IMR-90 (cell line): ENCODE measurements at regions not wholly inside any gene's neighbourhood (a gene's known extent, or its start where the extent isn't known, plus 50 kb on each side); places are given as distances from the start of the nearest gene placed in this dataset.

Experiments
- ATAC-seq: fragments of 200-7000 bp; cut with Tn5 transposase; 2 replicates; pipeline ENCODE4 v1.9.1; 2020; ENCODE audit warnings: low read depth, mild to moderate bottlenecking, moderate library complexity
- BruUV-seq: library from RNA; stranded (reverse); fragments of 400-500 nt; replicated peaks from 2 replicates; lab custom pipeline; 2021; lab: Mats Ljungman, UMichigan
- CTCF ChIA-PET: fragments of 300-600 bp; formaldehyde crosslinking; extraction: SDS; loops from one replicate; lab custom pipeline; 2021; ENCODE audit warnings: antibody characterized with exemption; lab: Yijun Ruan, JAX
- POLR2A ChIA-PET: fragments of 300-600 bp; sonication (Branson Sonifier 250); formaldehyde crosslinking; loops from one replicate; lab custom pipeline; 2022; ENCODE audit warnings: antibody characterized with exemption; ENCODE audit not compliant: unreplicated experiment; lab: Charles Lee
- DNase-seq: peaks from one replicate; pipeline ENCODE4 v3.0.0; 2013
- H2AFZ ChIP-seq: replicated peaks from 2 replicates; pipeline ENCODE3; 2013; ENCODE audit warnings: low read length, mild to moderate bottlenecking; ENCODE audit not compliant: poor library complexity
- H2AK5ac ChIP-seq: 2 replicates; pipeline ENCODE4 v1.6.1; 2013; ENCODE audit warnings: low read depth, low read length, inconsistent platforms
- H2AK9ac ChIP-seq: replicated peaks from 2 replicates; pipeline ENCODE3; 2013; ENCODE audit warnings: mild to moderate bottlenecking, low read depth, low read length, moderate library complexity; ENCODE audit not compliant: poor library complexity
- H2BK120ac ChIP-seq: 2 replicates; pipeline ENCODE4 v1.6.1; 2013; ENCODE audit warnings: low read depth, low read length, inconsistent platforms
- H2BK15ac ChIP-seq: 3 replicates; pipeline ENCODE4 v1.6.1; 2013; ENCODE audit warnings: low read depth, low read length, inconsistent platforms
- H2BK20ac ChIP-seq: 2 replicates; pipeline ENCODE4 v1.6.1; 2013; ENCODE audit warnings: low read depth, mild to moderate bottlenecking, inconsistent platforms, low read length, moderate library complexity
- H2BK5ac ChIP-seq: 2 replicates; pipeline ENCODE4 v1.6.1; 2013; ENCODE audit warnings: mild to moderate bottlenecking, low read depth, low read length, inconsistent platforms; ENCODE audit not compliant: poor library complexity, severe bottlenecking
- H3K14ac ChIP-seq: replicated peaks from 2 replicates; pipeline ENCODE4 v1.6.1; 2013; ENCODE audit warnings: low read depth, low read length, inconsistent platforms
- H3K18ac ChIP-seq: 2 replicates; pipeline ENCODE4 v1.6.1; 2013; ENCODE audit warnings: low read depth, low read length, control low read depth
- H3K23ac ChIP-seq: 2 replicates; pipeline ENCODE4 v1.6.1; 2013; ENCODE audit warnings: low read depth, low read length, inconsistent platforms
- H3K27ac ChIP-seq: 2 replicates; pipeline ENCODE4 v1.5.1; 2013; ENCODE audit warnings: mild to moderate bottlenecking, control low read depth, low read length; ENCODE audit not compliant: insufficient read depth
- H3K27me3 ChIP-seq: 2 replicates; pipeline ENCODE4 v1.6.1; 2013; ENCODE audit warnings: low read length; ENCODE audit not compliant: control insufficient read depth, insufficient read depth
- H3K36me3 ChIP-seq: 2 replicates; pipeline ENCODE4 v1.6.1; 2013; ENCODE audit warnings: low read length, mixed read lengths; ENCODE audit not compliant: control insufficient read depth, insufficient read depth
- H3K4ac ChIP-seq: 2 replicates; pipeline ENCODE4 v1.6.1; 2013; ENCODE audit warnings: low read depth, low read length, inconsistent platforms
- H3K4me1 ChIP-seq: 2 replicates; pipeline ENCODE4 v1.6.1; 2013; ENCODE audit warnings: low read length, mixed read lengths; ENCODE audit not compliant: control insufficient read depth, insufficient read depth
- H3K4me2 ChIP-seq: 2 replicates; pipeline ENCODE4 v1.6.1; 2013; ENCODE audit warnings: low read depth, mild to moderate bottlenecking, control low read depth, low read length, moderate library complexity
- H3K4me3 ChIP-seq: 2 replicates; pipeline ENCODE4 v1.5.1; 2013; ENCODE audit warnings: low read depth, mild to moderate bottlenecking, control low read depth, low read length, moderate library complexity; ENCODE audit not compliant: insufficient read depth
- H3K56ac ChIP-seq: 2 replicates; pipeline ENCODE4 v1.6.1; 2013; ENCODE audit warnings: low read length, inconsistent platforms; ENCODE audit not compliant: insufficient read depth; ENCODE audit errors: extremely low read depth
- H3K79me1 ChIP-seq, 2 experiments: 2 replicates each; pipeline ENCODE4 v1.6.1; 2013; ENCODE audit warnings: low read length in 2 of 2, inconsistent platforms in 1 of 2, low read depth in 1 of 2
- H3K9ac ChIP-seq: 2 replicates; pipeline ENCODE4 v1.6.1; 2013; ENCODE audit warnings: low read depth, low read length, control low read depth
- H3K9me1 ChIP-seq: 2 replicates; pipeline ENCODE4 v1.6.1; 2013; ENCODE audit warnings: low read length, inconsistent platforms; ENCODE audit not compliant: insufficient read depth
- H3K9me3 ChIP-seq: 2 replicates; pipeline ENCODE4 v1.6.1; 2013; ENCODE audit warnings: low read length; ENCODE audit not compliant: control insufficient read depth, insufficient read depth
- H4K20me1 ChIP-seq: 2 replicates; pipeline ENCODE4 v1.6.1; 2013; ENCODE audit warnings: low read length, inconsistent platforms; ENCODE audit not compliant: insufficient read depth
- H4K5ac ChIP-seq: 2 replicates; pipeline ENCODE4 v1.6.1; 2013; ENCODE audit warnings: mild to moderate bottlenecking, low read depth, low read length, control low read depth
- H4K8ac ChIP-seq, 2 experiments: 2 replicates each; pipeline ENCODE4 v1.6.1; 2013; ENCODE audit warnings: low read depth in 2 of 2, low read length in 2 of 2, control low read depth in 1 of 2, inconsistent platforms in 1 of 2
- H4K91ac ChIP-seq: 2 replicates; pipeline ENCODE4 v1.6.1; 2013; ENCODE audit warnings: low read depth, low read length, inconsistent platforms; ENCODE audit not compliant: insufficient read depth
- BHLHE40 ChIP-seq: fragments of 150-350 bp; IDR thresholded peaks from 2 replicates; pipeline ENCODE4 v1.6.1; 2016; ENCODE audit warnings: mild to moderate bottlenecking, low read depth, low read length
- CEBPB ChIP-seq: IDR thresholded peaks from 2 replicates; pipeline ENCODE4 v1.6.1; 2012; ENCODE audit warnings: low read depth, low read length, improper control_type of control experiment
- CHD1 ChIP-seq: IDR thresholded peaks from 2 replicates; pipeline ENCODE4 v1.6.1; 2012; ENCODE audit warnings: low read depth, low read length, improper control_type of control experiment
- FOS ChIP-seq: fragments of 150-350 bp; IDR thresholded peaks from 2 replicates; pipeline ENCODE4 v1.6.1; 2016; ENCODE audit warnings: low read depth, low read length
- MAZ ChIP-seq: IDR thresholded peaks from 2 replicates; pipeline ENCODE4 v1.6.1; 2012; ENCODE audit warnings: low read depth, mild to moderate bottlenecking, low read length, improper control_type of control experiment, moderate library complexity, borderline replicate concordance
- MXI1 ChIP-seq: IDR thresholded peaks from 2 replicates; pipeline ENCODE4 v1.6.1; 2012; ENCODE audit warnings: low read depth, mild to moderate bottlenecking, low read length, moderate library complexity, borderline replicate concordance
- NFE2L2 ChIP-seq: fragments of 150-350 bp; IDR thresholded peaks from 2 replicates; pipeline ENCODE4 v1.6.1; 2016; ENCODE audit warnings: low read depth, mild to moderate bottlenecking, low read length
- RCOR1 ChIP-seq: IDR thresholded peaks from 2 replicates; pipeline ENCODE4 v1.6.1; 2012; ENCODE audit warnings: mild to moderate bottlenecking, low read length, improper control_type of control experiment; ENCODE audit not compliant: insufficient replicate concordance
- RFX5 ChIP-seq: IDR thresholded peaks from 2 replicates; pipeline ENCODE4 v1.8.0; 2012; ENCODE audit warnings: low read depth, mild to moderate bottlenecking, low read length, moderate library complexity
- WGBS, 2 experiments: methylation state at CpG; one replicate each; pipeline versions ENCODE4 v1.1.5 to v1.1.7; 2013; ENCODE audit warnings: missing lambda C conversion rate in 2 of 2; ENCODE audit not compliant: insufficient read length in 1 of 2; ENCODE audit errors: extremely low coverage in 2 of 2; 5-methylcytosine and 5-hydroxymethylcytosine counted together
- dilution Hi-C: fragments of 300-500 bp; cut with HindIII; formaldehyde crosslinking; loops from one replicate; pipeline ENCODE4 v1.14.3; 2018; ENCODE audit warnings: low sequenced_read_pairs; ENCODE audit not compliant: unreplicated experiment
- in situ Hi-C: fragments of 300-500 bp; cut with MboI; formaldehyde crosslinking; loops from 3 replicates; pipeline ENCODE4 v1.14.3; 2019; ENCODE audit warnings: low sequenced_read_pairs, inconsistent platforms, mixed read lengths
- intact Hi-C: fragments of 100-400 bp; cut with micrococcal nuclease; formaldehyde crosslinking; loops from 2 replicates; pipeline ENCODE4 v1.10.0; 2022
- TF ChIP-seq, protein P1 (sequence below): fragments of 150-350 bp; IDR thresholded peaks from 2 replicates; pipeline ENCODE4 v1.6.1; 2017; ENCODE audit warnings: mild to moderate bottlenecking, antibody characterized with exemption, low read length, low read depth
- TF ChIP-seq, protein P2 (sequence below): conservative IDR thresholded peaks from 2 replicates; pipeline ENCODE4 v1.5.1; 2012; ENCODE audit warnings: mild to moderate bottlenecking, low read depth, low read length, improper control_type of control experiment
- TF ChIP-seq, protein P3 (sequence below): fragments of 150-350 bp; IDR thresholded peaks from 2 replicates; pipeline ENCODE4 v1.6.1; 2016; ENCODE audit warnings: low read depth, mild to moderate bottlenecking, low read length, moderate library complexity, borderline replicate concordance

- ATAC-seq = no peak
- DNase-seq = no peak
- in situ Hi-C loops = no loop called here
- no peaks in the 10 kb centered on the region for H4K20me1 ChIP-seq
- H3K4me3 ChIP-seq = no peak overlapping the region
- no peak overlapping the region for H3K9ac ChIP-seq
- 47% methylated on average over 4 of the region's 7 CpGs; no CpG with 5 or more reads in 1 of the 2 experiments for WGBS, 2 experiments
- H2BK15ac ChIP-seq = no peak overlapping the region
- H3K79me1 ChIP-seq = no peaks in the 10 kb centered on the region
- no TSS peak for BruUV-seq
- TF ChIP-seq, protein P1, sequence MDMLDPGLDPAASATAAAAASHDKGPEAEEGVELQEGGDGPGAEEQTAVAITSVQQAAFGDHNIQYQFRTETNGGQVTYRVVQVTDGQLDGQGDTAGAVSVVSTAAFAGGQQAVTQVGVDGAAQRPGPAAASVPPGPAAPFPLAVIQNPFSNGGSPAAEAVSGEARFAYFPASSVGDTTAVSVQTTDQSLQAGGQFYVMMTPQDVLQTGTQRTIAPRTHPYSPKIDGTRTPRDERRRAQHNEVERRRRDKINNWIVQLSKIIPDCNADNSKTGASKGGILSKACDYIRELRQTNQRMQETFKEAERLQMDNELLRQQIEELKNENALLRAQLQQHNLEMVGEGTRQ = no peak
- no peak for TF ChIP-seq BHLHE40
- TF ChIP-seq CHD1 = no peak
- TF ChIP-seq FOS = no peak
- TF ChIP-seq, protein P2, sequence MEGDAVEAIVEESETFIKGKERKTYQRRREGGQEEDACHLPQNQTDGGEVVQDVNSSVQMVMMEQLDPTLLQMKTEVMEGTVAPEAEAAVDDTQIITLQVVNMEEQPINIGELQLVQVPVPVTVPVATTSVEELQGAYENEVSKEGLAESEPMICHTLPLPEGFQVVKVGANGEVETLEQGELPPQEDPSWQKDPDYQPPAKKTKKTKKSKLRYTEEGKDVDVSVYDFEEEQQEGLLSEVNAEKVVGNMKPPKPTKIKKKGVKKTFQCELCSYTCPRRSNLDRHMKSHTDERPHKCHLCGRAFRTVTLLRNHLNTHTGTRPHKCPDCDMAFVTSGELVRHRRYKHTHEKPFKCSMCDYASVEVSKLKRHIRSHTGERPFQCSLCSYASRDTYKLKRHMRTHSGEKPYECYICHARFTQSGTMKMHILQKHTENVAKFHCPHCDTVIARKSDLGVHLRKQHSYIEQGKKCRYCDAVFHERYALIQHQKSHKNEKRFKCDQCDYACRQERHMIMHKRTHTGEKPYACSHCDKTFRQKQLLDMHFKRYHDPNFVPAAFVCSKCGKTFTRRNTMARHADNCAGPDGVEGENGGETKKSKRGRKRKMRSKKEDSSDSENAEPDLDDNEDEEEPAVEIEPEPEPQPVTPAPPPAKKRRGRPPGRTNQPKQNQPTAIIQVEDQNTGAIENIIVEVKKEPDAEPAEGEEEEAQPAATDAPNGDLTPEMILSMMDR = no peak
- TF ChIP-seq RFX5 = no peak
- TF ChIP-seq MAZ = no peak
- no peak for TF ChIP-seq CEBPB
- no peak for TF ChIP-seq MXI1
- TF ChIP-seq NFE2L2 = no peak
- TF ChIP-seq, protein P3, sequence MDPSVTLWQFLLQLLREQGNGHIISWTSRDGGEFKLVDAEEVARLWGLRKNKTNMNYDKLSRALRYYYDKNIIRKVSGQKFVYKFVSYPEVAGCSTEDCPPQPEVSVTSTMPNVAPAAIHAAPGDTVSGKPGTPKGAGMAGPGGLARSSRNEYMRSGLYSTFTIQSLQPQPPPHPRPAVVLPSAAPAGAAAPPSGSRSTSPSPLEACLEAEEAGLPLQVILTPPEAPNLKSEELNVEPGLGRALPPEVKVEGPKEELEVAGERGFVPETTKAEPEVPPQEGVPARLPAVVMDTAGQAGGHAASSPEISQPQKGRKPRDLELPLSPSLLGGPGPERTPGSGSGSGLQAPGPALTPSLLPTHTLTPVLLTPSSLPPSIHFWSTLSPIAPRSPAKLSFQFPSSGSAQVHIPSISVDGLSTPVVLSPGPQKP = no peak
- TF ChIP-seq RCOR1 = no peak
- H3K56ac ChIP-seq = no peak overlapping the region
- POLR2A ChIA-PET = no interaction called here
- intact Hi-C loops = no loop called here
- H2AK9ac ChIP-seq = no peak overlapping the region
- H3K18ac ChIP-seq = no peak overlapping the region
- dilution Hi-C loops = no loop called here
- H4K91ac ChIP-seq = no peak overlapping the region
- H4K8ac ChIP-seq = no peak overlapping the region
- H3K4ac ChIP-seq = no peak overlapping the region
- H3K23ac ChIP-seq = no peak overlapping the region
- no peaks in the 10 kb centered on the region; the same call in 1 of the 2 replicates for H3K9me1 ChIP-seq
- H3K4me1 ChIP-seq = no peaks in the 10 kb centered on the region
- H3K4me2 ChIP-seq = no peak overlapping the region
- CTCF ChIA-PET = no interaction called here
- no peaks in the 10 kb centered on the region for H3K36me3 ChIP-seq
- no peak overlapping the region for H2BK20ac ChIP-seq
- H2BK5ac ChIP-seq = no peak overlapping the region
- H3K27me3 ChIP-seq = peaks cover 22% of the 10 kb centered on the region
- H2AFZ ChIP-seq = peak overlapping the region; percentile 37
- no peaks in the 10 kb centered on the region for H3K9me3 ChIP-seq
- H3K14ac ChIP-seq = no peak overlapping the region
- no peak overlapping the region for H4K5ac ChIP-seq
- no peak overlapping the region for H3K27ac ChIP-seq
- no peak overlapping the region for H2BK120ac ChIP-seq
- H2AK5ac ChIP-seq = no peak overlapping the region
Observed at GRCh38 chr2:75428646-75429443, 131.9 kb downstream of the EVA1A start.
